HG03025 (cell line): ENCODE measurements at regions not wholly inside any gene's neighbourhood (a gene's known extent, or its start where the extent isn't known, plus 50 kb on each side); places are given as distances from the start of the nearest gene placed in this dataset.

ENCODE experiments used
- ATAC-seq: cut with Tn5 transposase; IDR thresholded peaks from one replicate; pipeline ENCODE4 v1.9.1; 2021; ENCODE audit warnings: mild to moderate bottlenecking, moderate library complexity; ENCODE audit not compliant: unreplicated experiment, low FRiP score

DNA sequence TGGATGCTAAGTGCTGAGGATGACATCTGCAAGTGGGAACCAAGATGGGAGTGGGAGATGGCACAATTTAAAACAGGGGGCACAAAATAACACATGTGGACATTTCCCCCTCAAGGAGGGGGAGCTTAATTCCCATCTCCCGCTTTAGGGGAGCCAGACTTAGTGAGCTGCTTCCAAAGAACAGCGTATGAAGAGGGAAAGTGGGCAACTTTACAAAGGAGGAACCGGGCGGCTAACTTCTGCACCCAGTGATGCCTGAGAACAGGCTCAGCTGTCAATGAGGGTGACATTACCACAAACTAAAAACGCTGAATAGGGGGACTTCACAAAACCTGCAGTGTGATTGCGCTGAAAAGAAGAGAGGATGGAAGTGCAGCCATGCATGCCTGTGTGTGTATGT, 95.5 kb upstream of the NXT1 start:
- no peak for ATAC-seq

DNA sequence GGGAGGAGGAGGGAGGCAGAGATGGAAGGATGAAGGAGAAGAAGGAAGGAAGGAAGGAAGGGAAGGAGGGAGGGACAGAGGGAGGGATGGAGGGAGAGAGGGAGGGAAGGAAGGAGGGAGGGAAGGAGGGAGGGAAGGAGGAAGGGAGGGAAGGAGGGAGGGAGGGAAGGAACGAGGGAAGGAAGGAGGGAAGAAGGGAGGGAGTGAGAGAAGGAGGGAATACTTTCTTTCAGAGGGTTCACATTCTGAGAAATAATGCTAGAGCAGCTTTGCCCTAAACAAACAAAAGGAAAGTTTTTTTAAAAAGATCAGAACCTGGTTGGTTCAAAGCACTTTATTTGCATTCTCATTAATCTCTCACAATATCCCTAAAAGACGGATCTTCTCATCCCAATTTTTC, 96.1 kb upstream of the NXT1 start:
- ATAC-seq, result no peak

DNA sequence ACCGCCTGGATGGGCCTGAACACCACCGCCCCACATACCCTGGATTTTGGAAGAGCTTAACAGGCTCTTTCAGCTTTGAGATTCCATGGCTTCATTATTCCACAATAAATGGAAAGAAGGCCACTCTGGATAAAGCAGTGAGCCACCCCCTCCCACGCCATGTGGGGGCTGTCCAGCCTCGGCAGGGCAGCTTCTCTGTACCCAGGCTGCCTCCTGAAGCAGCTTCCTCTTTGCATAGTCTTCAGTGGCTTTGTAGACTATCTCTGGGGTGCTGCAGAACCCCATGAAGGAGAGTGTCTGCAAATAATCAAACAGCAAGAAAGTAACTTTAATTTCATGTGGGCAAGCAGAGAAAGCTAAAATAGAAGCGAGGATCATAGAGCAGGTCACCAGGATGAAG, 96.6 kb upstream of the NXT1 start:
- no peak for ATAC-seq

DNA sequence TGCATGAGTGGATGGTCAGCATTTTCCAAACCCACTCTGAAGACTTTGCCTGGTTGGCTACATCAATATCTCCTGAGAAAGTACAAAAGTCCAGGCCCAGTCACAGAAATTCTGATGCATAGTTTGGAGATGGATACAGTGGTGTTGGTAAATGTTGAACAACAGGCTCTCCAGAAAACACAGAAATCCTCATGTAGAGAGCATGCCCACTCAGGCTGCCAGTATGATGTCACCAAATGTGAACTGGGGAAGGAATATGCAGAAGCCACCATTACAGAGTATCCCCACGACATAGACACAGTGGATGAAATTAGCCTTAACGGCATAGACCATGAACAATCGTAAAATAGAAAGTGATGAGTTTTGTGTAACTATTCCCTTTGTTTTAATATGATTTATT, 97.1 kb upstream of the NXT1 start:
- ATAC-seq, result no peak

DNA sequence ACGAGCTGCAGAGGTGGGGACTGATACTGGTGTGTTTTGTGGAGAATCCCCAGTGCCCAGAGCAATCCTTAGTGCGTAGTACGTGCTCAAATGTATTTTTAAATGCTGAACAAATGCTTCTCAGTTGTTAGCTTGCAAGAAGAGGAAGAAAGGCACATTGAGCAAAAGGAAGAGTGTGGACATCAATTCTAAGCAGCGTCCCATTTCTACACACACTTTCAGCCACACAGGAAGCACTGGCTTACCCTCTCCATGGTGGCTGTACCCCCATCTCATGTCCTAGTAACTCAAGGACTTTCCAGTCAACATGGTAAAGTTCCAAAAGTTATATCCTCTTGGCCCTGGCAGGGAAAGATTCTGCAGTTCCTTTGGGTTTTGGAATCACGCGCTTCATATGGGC, 98.8 kb upstream of the NXT1 start:
- no peak for ATAC-seq

DNA sequence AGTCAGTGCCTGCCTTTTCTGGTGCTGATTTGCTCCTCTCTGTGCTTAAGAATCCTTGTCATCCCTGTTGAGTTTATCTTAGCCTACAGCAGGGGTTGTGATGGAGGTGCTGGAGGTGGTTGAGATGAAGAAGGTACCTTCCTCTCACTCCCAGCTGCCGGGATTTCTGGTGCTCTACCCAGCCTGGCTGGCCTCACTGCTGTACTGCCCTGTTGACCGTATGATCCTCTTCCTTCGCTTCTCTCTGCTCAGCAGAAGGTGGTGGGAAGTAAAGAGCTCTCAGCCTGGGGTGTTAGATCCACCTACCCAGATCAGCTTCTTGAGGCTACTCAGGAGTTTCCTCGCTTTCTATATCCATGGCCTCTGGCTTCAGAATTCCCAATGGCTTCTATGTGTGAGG, 101.0 kb upstream of the NXT1 start:
- ATAC-seq, result no peak

DNA sequence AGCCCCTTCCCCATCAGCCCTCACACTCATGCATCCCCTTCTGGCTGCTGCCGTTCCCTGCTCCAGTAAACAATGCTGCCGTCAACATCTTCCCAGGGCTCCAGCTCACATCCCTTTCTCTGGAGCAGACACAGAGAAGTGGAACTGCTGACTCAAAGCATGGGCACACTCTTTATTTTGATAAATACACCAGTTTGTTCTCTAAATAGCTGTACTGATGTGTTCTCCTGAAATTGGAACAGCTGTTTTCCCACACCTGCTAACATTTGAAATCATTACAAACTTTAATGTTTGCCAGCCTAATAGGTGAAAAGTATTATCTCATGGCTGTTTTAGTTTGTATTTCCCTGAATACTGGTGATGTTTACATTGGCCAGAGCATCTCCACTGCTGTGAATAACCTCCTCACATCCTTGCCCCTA, 102.1 kb upstream of the NXT1 start:
- no peak for ATAC-seq

DNA sequence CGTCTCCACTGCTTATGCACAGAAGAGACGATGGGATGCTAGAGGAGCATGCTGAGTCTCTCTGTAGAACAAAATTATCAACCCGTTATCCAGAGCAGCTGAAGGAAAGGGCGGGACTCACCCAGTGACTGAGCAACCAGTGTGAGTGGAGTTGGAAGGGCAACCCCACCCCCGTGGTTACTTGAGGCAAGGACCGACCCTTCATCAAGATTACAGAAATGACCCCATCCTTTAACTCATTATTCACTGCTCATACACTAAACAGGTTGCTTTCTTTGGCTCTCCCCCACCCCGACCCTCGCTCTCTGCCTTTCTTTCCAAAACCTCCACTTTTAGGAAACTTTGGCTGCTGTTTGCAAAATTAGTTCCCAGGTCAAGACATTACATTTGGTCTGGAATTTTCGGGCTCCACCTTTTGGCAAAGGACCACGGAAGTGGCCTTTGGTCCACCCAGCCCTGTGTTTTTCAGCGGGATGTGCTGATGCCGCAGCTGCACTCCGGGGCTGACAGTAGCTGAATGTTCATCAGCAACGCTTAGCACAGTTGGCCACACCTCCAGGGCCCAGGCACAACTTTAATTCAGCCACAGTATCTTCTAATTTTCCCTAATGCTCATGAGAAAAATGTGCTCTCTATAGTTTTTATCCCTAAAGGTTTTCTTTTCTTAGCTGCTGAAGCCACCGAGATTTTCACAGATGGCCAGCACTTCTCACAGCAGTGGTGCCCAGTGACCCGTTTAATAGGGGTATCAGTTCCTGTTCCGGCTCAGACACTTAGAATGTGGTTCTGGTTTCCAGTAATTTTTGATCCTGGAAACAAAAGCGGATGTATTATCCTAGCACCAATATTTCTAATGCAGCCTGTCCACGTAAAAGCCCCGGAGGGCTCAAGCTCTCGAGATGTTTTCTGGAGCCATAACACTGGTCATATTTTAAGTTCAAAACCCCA, 103.6 kb upstream of the NXT1 start:
- no peak for ATAC-seq

DNA sequence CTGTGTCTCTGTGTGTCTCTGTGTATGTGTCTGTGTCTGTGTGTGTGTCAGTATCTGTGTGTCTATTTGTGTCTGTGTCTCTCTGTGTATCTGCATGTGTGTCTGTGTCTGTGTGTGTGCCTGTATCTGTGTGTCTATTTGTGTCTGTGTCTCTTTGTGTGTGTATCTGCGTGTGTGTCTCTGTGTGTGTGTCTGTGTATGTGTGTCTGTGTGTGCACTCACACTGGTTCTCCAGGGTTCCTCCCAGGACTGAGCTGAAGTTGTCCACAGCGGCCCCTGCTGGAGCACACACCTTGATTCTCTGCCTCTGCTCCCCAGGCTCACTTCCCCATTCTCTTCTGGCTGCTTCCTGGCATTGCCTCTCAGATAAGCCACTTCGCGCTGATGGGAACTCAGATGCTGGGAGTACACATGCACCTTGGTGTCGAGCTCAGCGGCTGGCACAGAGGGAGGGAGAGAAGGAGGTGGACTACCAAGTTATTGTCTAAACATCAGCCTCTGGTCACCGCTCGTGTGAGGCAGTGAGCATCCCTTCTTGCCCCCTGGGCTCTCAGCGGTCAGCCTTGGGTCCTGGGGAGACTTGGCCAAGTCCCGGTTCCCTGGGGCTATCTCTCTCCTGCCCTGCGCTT, 104.9 kb upstream of the NXT1 start:
- peak; percentile 79 for ATAC-seq

DNA sequence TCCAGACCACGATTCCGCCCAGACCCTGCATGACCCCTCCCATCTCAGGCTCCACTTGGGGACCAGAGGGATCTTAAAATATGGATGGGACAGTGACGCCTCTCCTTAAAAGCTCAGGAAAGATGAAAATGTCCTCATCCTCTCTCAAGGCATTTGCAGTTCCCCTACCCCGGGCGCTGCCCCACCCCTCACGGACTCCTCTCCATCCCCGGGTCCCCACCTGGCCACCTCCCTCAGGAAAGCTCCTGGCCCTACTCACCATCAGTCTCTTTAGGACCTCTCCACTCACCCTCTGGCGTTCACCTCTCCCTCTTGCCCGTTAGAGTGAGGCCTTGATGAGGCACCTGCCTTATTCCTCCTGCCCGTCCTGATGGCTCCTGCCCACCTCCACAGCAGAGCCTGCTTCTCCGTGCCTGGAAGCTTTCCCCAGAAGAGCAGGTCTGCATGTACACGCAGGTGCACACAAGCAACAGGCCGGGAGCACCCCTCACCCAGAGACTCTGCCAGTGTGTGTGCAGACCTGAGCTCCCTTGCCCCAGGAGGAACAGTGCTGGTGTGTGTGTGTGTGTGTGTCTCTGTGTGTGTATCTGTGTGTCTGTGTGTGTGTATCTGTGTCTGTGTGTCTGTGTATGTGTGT, 105.6 kb upstream of the NXT1 start:
- no peak for ATAC-seq

DNA sequence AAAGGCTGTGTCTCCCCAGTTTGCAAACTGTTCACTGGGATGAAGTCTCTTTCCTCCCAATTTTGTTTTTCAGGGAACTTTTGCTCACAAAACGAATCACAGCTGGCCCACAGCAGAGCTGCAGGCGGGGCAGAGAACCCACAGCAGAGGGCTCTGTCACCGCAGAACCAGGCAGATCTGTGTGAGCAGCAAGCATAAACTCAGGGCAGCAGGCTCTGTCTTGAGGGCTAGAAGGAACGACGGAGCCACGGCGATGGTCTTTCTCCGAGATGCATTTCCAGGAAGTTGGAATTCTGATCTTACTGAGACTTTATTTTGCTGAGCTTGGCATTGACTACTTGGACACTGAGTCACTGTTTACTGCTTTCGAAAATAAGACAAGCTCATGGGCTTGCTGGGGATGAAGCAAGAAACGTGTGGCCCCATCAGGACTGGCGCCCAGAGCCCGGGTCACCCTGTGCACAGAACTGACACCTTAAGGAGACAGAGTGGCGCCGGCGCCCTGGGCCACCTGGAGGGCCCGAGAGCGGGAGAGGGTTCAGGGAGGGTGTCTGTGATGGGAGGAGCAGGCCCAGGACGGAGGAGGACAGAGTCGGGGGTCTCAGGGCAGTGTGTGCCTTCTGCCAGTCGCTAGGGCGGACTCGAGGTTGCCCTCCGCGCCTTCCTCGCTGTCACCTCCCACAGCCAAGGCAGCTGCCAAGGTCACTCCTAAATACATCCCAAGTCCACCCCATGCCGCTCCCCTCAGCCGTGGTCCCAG, 106.3 kb upstream of the NXT1 start:
- no peak for ATAC-seq

DNA sequence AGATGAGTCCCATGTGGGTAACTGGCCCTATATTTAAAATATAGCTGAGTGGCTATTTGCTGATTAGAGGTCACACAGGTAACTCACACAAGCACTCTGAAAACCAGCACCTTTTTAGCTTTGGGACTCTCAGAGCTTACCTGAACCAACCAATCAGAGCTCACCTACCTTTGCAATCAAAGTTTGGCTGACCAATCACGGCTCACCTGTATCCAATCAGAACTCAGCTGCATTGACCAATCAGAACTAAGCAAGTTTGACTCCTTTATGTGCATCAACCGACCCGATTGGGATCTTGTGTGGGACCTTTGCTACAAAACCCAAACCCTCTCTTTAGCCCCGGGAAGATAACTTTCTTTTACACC, 106.8 kb upstream of the NXT1 start:
- no peak for ATAC-seq

DNA sequence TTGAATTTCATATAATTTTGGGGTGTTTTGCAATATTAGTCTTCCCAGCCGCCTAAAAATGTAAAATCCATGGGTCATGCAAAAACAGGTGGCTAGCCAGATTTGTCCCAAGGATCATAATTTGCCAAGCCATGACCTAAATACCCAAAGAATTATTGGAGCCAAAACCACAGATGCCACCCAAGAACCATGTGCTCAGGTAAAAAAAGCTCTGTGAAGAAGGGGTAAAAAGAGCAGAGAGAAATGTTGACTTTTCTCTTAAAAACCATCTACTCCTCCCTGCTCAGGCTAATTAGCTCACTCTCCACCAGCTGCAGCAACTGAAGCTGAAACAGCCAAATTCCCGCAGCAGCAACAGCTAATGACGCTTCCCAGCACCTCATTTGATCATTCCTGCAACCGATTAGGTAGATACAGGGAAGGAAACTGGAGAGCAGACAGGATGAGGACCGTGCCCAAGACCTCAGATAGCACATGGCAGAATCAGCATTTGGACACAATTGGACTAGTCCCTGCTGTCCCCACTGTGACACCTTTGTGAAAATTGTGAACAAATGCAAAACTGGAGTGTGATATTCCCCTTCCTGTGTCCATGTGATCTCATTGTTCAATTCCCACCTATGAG, 107.9 kb upstream of the NXT1 start:
- ATAC-seq, result no peak

DNA sequence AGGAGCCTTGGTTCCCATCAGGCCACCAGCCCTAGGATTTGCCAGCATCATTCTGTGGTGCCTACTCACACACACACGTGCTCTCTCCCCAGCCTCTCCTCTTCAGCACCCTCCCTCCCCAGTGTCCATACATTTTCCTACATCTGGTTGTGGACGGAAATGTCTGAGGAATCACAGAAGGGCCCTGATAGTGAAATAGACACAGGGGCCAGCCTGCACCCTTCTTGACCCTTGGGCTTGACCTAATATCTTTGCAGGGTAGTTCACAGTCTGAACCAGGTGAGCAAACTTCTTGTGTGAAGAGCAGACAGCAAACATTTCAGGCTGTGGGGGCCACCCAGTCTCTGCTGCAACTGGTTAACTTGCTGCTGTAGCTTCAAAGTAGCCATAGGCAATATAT, 108.5 kb upstream of the NXT1 start:
- no peak for ATAC-seq

DNA sequence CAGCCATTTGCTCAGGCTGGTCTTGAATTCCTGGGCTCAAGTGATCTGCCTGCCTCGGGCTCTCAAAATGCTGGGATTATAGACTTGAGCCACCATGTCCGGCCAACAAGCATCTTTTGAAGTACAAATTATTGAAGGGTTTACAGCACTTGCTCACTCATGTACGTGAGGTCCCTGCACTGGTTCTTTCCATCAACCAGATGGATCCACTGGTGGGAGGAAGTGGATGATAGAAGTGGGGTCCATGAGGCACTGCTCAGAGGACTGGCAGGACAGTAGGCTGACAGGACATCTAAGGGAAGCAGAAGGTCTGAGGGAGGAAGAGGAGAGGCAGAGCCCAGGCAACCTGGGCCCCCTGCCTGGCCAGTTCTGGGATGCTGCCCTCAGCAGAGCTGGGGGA, 109.2 kb upstream of the NXT1 start:
- no peak for ATAC-seq

DNA sequence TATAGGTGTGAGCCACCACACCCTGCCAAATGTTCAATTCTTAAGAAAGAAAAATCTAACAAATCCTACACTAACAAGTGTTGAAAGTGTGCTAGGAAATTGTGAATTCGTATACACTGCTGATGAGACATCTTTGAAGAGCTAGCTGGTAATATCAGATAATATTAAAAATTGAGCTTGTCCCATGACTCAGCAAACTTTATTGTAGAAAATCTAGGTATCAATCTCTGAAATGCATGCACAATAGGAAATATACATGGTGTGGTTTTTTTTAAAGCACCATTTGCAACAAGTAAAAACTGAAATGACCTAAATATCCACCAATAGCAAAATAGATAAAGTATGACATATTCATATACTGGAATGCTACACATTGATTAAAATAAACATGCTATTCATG, 110.1 kb upstream of the NXT1 start:
- ATAC-seq, result no peak

DNA sequence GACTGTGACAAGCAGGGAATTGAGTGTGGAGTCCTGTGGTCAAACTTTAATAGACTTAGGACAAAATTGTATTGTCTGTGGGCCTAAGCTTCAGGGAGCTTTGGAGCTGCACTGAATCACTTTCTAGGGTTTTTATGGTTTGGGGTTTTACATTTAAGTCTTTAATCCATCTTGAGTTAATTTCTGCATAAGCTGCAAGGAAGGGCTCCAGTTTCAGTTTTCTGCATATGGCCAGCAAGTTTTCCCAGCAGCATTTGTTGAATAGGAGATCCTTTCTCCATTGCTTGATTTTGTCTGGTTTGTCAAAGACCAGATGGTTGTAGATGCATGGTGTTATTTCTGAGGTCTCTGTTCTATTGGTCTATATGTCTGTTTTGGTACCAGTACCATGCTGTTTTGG, 113.4 kb upstream of the NXT1 start:
- no peak for ATAC-seq

DNA sequence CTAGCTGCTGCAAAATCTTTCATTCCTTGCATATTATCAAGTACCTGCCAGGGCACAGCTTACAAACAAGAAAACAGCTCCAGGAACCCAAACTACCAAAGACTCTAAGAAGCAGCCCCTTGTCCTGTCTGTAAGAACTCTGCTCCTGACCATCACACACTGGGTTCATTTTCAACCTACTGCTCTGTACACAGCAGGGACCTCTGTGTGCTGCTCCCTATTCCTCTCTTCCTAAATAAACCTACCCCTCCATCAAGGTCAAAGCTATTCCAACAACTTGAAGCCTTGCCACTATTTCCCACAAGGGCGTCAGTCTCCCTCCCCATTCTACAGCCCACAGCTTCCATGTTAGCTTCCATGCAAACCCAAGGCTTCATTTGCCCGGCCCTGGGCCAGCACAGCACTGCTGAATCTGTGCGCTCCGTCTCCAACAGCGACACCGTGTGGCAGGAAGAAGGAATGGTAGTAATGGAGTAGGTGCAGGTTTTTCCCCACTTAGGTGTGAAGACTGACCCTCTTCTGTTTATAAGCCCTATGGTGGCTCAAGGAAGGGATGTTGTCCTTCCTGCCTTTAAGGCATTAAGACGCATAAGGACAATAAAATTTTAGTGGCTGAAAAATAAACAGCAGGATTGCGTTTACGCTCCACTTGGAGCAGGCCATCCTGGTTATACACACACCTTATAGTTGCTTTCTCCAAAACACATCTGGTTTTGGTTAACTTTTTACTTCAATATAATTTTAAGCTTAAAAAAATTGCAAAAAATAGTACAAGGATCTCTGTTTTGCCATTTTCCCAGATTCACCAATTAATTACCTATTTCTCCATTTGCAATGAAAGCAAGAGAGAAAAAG, 115.2 kb upstream of the NXT1 start:
- no peak for ATAC-seq

DNA sequence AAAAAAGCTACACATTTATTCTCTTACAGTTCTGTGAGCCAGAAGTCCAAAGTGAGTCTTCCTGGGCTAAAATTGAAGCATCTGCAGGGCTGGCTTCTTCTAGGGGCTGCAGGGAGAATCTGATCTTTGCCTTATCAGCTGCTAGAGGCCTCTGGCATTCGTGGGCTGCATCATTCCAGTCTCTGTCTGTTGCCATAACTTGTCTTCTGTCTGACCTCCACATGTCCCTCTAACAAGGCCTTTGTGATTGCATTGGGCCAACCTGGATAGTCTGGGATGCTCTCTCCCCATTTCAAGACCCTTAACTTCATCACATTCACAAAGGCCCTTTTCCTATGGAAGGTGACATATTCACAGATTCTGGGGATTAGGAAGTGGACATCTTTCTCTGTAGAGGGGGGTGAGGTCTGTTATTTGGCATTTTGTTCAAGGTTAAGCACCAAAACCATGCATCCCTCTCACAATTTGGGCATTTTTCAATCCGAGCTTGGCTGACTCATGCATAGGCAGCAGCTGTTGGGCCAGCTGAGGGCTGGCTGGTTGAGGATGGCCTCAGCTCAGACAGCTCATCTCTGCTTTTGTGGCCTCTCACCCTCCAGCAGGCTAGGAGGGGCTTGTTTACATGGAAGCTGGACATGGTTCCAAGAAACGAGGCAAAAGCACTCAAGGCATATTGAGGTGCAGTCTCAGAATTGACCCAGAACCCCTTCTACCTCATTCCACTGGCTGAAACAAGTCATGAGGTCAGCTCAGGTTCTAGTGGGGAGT, 116.1 kb upstream of the NXT1 start:
- ATAC-seq, result no peak
